Transverse colon (tissue), 4 donors: ENCODE measurements at regions not wholly inside any gene's neighbourhood (a gene's known extent, or its start where the extent isn't known, plus 50 kb on each side); places are given as distances from the start of the nearest gene placed in this dataset.

Source experiments
- DNase-seq: peaks from one replicate; pipeline ENCODE4 v3.0.0-alpha.2; 2019
- H3K27ac ChIP-seq, 4 donors: fragments of 200-600 bp; sonication (generic); 2 replicates each; pipeline ENCODE4 v1.5.1; 2016 to 2018; ENCODE audit warnings: inconsistent platforms in 4 of 4
- H3K27me3 ChIP-seq: fragments of 200-600 bp; sonication (generic); 2 replicates; pipeline ENCODE4 v1.5.1; 2017; ENCODE audit warnings: inconsistent platforms
- H3K36me3 ChIP-seq, 4 donors: fragments of 200-600 bp; sonication (generic); 2 replicates each; pipeline ENCODE4 v1.5.1; 2017 to 2019; ENCODE audit warnings: inconsistent platforms in 4 of 4
- H3K4me1 ChIP-seq, 4 donors: fragments of 200-600 bp; sonication (generic); 2 replicates each; pipeline ENCODE4 v1.5.1; 2017 to 2020; ENCODE audit warnings: inconsistent platforms in 4 of 4
- H3K4me3 ChIP-seq, 4 donors: fragments of 200-600 bp; sonication (generic); 1 replicate in 1 of 4; 2 replicates in 3 of 4; pipeline versions ENCODE4 v1.5.1 to v1.6.1; 2017 to 2019; ENCODE audit warnings: inconsistent platforms in 4 of 4
- H3K9me3 ChIP-seq, 2 donors: fragments of 200-600 bp; sonication (generic); 2 replicates each; pipeline ENCODE4 v1.5.1; 2017 to 2019; ENCODE audit warnings: inconsistent platforms in 2 of 2
- EP300 ChIP-seq: sonication (generic); formaldehyde crosslinking; IDR thresholded peaks from one replicate; pipeline ENCODE4 v1.6.1; 2017; ENCODE audit warnings: antibody characterized with exemption, low read depth
- POLR2A ChIP-seq: fragments of 450-650 bp; IDR thresholded peaks from one replicate; pipeline ENCODE4 v1.6.1; 2016; ENCODE audit warnings: antibody characterized with exemption, mild to moderate bottlenecking, moderate library complexity
- POLR2AphosphoS5 ChIP-seq, 3 donors: sonication (generic); formaldehyde crosslinking; IDR thresholded peaks; one replicate each; pipeline ENCODE4 v1.6.1; 2016; ENCODE audit warnings: antibody characterized with exemption in 3 of 3
- WGBS, 2 donors: methylation state at CpG; one replicate each; pipeline ENCODE4 v1.1.5; 2018; ENCODE audit warnings: low coverage in 1 of 2; 5-methylcytosine and 5-hydroxymethylcytosine counted together
- in situ Hi-C, 4 donors: fragments of 200-750 bp; cut with MboI; loops; one replicate each; pipeline versions ENCODE4 v1.15.0 to v1.15.1; 2017; ENCODE audit warnings: low sequenced_read_pairs in 3 of 4, low pct_ligation_motif_present in 1 of 4, low pct_unique_long_range_greater_than_20kb in 1 of 4
- intact Hi-C: fragments of 100-400 bp; cut with DNase I; formaldehyde crosslinking; loops from one replicate; pipeline ENCODE4 v1.15.1; 2023; ENCODE audit warnings: low total_unique reads
- TF ChIP-seq, protein P1 (sequence below), 5 experiments: fragments of 200-600 bp in 3 of 5; fragments of 450-650 bp in 2 of 5; sonication (generic) in 3 of 5; IDR thresholded peaks; 1 replicate in 2 of 5; 2 replicates in 3 of 5; pipeline ENCODE4 v1.5.1; 2016 to 2017; ENCODE audit warnings: antibody characterized with exemption in 5 of 5, inconsistent platforms in 3 of 5, mild to moderate bottlenecking in 2 of 5, moderate library complexity in 1 of 5

DNA sequence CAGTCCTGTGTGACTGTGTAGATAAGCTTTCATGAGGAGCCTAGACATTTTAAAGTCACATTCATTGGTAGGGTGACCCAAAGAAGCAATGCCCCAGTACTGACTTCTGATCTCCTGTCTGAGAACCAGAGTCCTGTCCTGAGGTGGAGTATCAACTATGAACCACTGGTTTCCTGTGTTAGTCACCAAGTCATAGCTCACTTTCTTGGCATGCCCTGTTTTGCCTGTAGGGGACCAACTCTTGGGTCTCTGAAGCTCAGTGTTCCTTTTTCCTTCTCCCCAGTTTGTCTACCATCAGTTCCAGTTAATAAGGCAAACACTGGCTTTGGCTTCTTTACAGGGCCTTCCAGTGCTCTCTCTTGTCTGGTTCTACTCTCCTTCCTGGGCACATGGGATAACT lies 97.4 kb downstream of the C12orf75 start:
- intact Hi-C loops (loop anchor here (1.0 kb wide), 1 partner anchor 795 kb away; no protein-coding TSS in a partner anchor), in situ Hi-C loops (loop anchor here in 3 of 4 donors (10.0 kb wide), 3 partner anchors 707 to 797 kb away; partner anchors contain the start of gene NUAK1 (in 3 of the 3))
- no peaks in the 10 kb centered on the region for H3K4me1 ChIP-seq
- H3K4me3 ChIP-seq = no peak overlapping the region
- H3K36me3 ChIP-seq = no peaks in the 10 kb centered on the region
- H3K27me3 ChIP-seq = no peaks in the 10 kb centered on the region
- H3K27ac ChIP-seq = no peak overlapping the region
- TF ChIP-seq POLR2A = no peak
- TF ChIP-seq EP300 = no peak
- TF ChIP-seq POLR2AphosphoS5 (IDR thresholded peaks at IDR 0.05) = no peak
- TF ChIP-seq, protein P1, sequence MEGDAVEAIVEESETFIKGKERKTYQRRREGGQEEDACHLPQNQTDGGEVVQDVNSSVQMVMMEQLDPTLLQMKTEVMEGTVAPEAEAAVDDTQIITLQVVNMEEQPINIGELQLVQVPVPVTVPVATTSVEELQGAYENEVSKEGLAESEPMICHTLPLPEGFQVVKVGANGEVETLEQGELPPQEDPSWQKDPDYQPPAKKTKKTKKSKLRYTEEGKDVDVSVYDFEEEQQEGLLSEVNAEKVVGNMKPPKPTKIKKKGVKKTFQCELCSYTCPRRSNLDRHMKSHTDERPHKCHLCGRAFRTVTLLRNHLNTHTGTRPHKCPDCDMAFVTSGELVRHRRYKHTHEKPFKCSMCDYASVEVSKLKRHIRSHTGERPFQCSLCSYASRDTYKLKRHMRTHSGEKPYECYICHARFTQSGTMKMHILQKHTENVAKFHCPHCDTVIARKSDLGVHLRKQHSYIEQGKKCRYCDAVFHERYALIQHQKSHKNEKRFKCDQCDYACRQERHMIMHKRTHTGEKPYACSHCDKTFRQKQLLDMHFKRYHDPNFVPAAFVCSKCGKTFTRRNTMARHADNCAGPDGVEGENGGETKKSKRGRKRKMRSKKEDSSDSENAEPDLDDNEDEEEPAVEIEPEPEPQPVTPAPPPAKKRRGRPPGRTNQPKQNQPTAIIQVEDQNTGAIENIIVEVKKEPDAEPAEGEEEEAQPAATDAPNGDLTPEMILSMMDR (IDR thresholded peaks at IDR 0.05) = no peak
- no peaks in the 10 kb centered on the region for H3K9me3 ChIP-seq
- DNase-seq = no peak

DNA sequence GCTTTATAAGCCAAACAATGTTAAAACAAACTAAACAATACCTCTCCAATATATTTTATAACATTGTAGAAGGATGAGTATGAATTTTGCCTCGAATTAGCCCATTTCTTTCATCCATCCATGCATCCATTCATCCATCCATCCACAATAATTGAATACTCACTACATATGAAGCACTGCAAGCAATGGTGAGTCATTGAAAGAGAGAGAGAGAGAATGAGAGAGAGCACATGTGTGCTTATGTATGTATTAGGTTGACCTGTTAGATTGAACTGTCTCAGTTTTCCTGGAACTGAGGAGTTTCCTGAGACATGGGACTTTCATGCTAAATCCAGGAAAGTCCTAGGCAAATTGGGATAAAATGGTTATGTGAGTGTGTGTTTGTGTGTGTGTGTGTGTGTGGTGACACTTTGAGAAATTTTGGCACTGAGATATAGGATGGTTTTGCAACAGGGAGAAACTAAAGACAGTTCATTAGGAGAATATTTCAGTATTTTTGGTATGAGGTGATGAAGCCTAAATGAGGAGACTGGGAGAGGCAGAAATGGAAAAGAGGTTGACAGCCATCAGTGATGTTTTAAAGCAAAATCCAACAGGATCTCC lies 98.4 kb downstream of the C12orf75 start:
- Histone ChIP-seq H3K36me3 (no peaks in the 10 kb centered on the region), H3K27ac (no peak overlapping the region), H3K9me3 (no peaks in the 10 kb centered on the region), H3K4me1 (no peaks in the 10 kb centered on the region), H3K27me3 (no peaks in the 10 kb centered on the region), H3K4me3 (no peak overlapping the region)
- DNase-seq = no peak
- no peak for TF ChIP-seq POLR2A
- TF ChIP-seq EP300 = no peak
- TF ChIP-seq, protein P1 (IDR thresholded peaks at IDR 0.05) = no peak
- TF ChIP-seq POLR2AphosphoS5 (IDR thresholded peaks at IDR 0.05) = no peak
- intact Hi-C loops = no loop called here
- in situ Hi-C loops = loop anchor here in 3 of 4 donors (10.0 kb wide), 3 partner anchors 706 to 796 kb away; partner anchors contain the start of gene NUAK1 (in 3 of the 3)
- 53 to 64% methylated on average over 1 of the region's 1 CpG for WGBS, 2 donors

DNA sequence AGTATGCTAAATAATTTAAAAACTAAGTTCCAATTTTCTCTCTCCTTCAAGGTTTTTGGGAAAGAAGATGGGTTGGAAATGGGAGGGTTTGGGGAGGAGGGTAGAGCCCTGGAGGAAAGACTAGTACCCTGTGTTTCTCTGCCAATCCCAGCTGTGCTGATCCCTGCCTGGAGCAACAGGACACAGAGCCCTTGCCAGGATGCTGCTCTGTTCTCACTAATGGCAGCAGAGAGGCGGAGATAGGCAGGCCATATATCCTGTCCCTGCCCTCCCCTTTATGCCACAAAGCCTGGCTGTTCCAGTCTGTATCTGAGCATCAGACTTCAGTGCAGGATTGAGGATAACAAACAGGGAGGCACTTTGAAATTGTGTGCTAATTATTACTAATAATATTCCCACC lies 99.0 kb downstream of the C12orf75 start:
- Histone ChIP-seq H3K9me3 (no peaks in the 10 kb centered on the region), H3K27me3 (no peaks in the 10 kb centered on the region), H3K27ac (no peak overlapping the region), H3K4me3 (no peak overlapping the region), H3K4me1 (no peaks in the 10 kb centered on the region), H3K36me3 (no peaks in the 10 kb centered on the region)
- TF ChIP-seq POLR2A = no peak
- intact Hi-C loops = no loop called here
- DNase-seq = no peak
- 93% methylated on average over 1 of the region's 1 CpG; no CpG with 5 or more reads in 1 of the 2 donors for WGBS, 2 donors
- in situ Hi-C loops = loop anchor here in 3 of 4 donors (10.0 kb wide), 3 partner anchors 705 to 795 kb away; partner anchors contain the start of gene NUAK1 (in 3 of the 3)

DNA sequence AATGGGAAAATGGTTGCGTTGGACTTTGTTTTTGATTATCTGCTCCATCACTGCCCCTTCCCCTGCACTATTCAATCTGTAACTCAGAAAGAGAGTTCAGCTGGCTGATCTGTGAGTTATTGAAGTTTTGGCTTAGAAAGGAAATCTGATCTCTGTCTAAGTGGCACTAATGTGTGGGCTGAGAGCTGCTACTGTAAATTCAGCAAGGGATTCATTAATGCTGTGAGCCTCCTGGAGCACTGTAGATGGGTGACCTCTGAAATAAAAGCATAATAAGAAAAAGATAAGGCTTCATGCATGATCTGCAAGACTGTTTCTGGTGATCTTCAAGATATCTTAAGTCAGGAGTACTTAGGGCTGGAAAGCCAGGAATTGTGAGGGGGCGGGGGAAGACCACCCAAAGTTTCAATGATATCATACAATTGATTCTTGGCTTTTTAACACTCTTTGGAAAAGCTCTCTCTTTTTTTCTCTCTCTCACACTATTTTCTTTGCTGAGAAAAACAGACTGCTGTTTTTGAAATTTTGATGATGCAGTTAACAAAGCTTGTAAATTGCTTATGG lies 101.1 kb downstream of the C12orf75 start:
- TF ChIP-seq POLR2AphosphoS5 (IDR thresholded peaks at IDR 0.05) (no peak), EP300 (no peak)
- TF ChIP-seq, protein P1 (IDR thresholded peaks at IDR 0.05) = no peak
- Histone ChIP-seq H3K36me3 (no peaks in the 10 kb centered on the region), H3K9me3 (no peaks in the 10 kb centered on the region), H3K4me1 (no peaks in the 10 kb centered on the region), H3K27ac (no peak overlapping the region), H3K27me3 (no peaks in the 10 kb centered on the region), H3K4me3 (no peak overlapping the region)
- in situ Hi-C loops (no loop called here), intact Hi-C loops (no loop called here)
- DNase-seq = no peak
- WGBS, 2 donors = 80 to 81% methylated on average over 2 of the region's 2 CpGs
